Erythroblast (primary cell): ENCODE measurements at regions not wholly inside any gene's neighbourhood (a gene's known extent, or its start where the extent isn't known, plus 50 kb on each side); places are given as distances from the start of the nearest gene placed in this dataset.

Source experiments
- GATA1 ChIP-seq: IDR thresholded peaks from 2 replicates; pipeline ENCODE4 v1.6.1; 2011; ENCODE audit warnings: low read depth, mild to moderate bottlenecking, control low read depth, low read length, moderate library complexity
- POLR2A ChIP-seq: IDR thresholded peaks from 2 replicates; pipeline ENCODE4 v1.6.1; 2011; ENCODE audit warnings: mild to moderate bottlenecking, low read length

GRCh38 chr11:97973352-97973857, 1047.3 kb upstream of the CNTN5 start:
- no peak for TF ChIP-seq POLR2A
- no peak for TF ChIP-seq GATA1
